ENCODE measurements at regions not wholly inside any gene's neighbourhood (a gene's known extent, or its start where the extent isn't known, plus 50 kb on each side); places are given as distances from the start of the nearest gene placed in this dataset.

DNA sequence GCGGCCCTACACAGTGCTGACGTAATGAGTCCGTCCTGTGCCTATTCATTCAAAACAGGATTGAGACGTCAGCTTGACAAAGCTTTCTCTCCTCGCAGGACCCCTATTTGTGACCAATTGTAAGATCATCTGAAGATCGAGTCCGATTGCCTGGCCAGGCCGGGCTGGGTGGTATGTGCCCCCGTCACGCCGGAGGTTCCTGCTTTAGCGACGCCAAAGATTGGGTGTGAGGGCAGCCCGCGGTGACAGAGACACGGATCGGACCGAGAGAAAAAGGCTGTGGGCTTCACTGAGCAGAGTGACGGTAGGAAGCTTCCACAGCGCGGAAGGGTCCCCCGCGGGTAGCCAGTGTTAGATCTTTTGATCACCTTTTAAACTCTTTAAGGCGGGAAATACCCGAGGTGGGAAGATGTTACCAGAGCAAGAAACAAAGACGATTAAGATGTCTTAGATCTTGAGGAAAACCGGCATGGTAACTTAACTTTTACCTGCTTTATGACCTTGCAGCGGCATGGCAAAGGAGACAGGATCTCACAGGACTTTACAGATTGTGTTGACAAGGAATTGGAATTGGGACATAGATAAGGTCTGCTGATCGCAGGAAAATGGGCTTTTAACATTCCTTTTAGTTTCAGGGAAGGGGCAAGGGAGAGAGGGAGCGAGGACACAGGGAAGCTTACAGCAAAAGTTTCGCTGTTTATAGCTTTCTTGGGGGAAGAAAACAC is 220.0 kb downstream of the METTL4 start:
- TF ChIP-seq POLR2A (IDR thresholded peaks at IDR 0.05; ENCODE audit: borderline replicate concordance, extremely low read depth, insufficient read depth, insufficient read length) (no peak), SP1 (IDR thresholded peaks at IDR 0.05; ENCODE audit: low read depth) (no peak), JUND (IDR thresholded peaks at IDR 0.05) (no peak), EZH2phosphoT487 (IDR thresholded peaks at IDR 0.05; ENCODE audit: borderline replicate concordance) (no peak), POLR2AphosphoS5 (IDR thresholded peaks at IDR 0.05; ENCODE audit: low read depth, low read length) (no peak), EZH2 (IDR thresholded peaks at IDR 0.05) (no peak), CEBPB (IDR thresholded peaks at IDR 0.05; ENCODE audit: low read depth) (no peak), ZFX (IDR thresholded peaks at IDR 0.05) (no peak)
- TF ChIP-seq, protein P1, sequence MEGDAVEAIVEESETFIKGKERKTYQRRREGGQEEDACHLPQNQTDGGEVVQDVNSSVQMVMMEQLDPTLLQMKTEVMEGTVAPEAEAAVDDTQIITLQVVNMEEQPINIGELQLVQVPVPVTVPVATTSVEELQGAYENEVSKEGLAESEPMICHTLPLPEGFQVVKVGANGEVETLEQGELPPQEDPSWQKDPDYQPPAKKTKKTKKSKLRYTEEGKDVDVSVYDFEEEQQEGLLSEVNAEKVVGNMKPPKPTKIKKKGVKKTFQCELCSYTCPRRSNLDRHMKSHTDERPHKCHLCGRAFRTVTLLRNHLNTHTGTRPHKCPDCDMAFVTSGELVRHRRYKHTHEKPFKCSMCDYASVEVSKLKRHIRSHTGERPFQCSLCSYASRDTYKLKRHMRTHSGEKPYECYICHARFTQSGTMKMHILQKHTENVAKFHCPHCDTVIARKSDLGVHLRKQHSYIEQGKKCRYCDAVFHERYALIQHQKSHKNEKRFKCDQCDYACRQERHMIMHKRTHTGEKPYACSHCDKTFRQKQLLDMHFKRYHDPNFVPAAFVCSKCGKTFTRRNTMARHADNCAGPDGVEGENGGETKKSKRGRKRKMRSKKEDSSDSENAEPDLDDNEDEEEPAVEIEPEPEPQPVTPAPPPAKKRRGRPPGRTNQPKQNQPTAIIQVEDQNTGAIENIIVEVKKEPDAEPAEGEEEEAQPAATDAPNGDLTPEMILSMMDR (IDR thresholded peaks at IDR 0.05 in 2 of 3, conservative IDR thresholded peaks at IDR 0.05 in 1 of 3; ENCODE audit: borderline replicate concordance in 1 of 3, insufficient read depth in 1 of 3, low read depth in 2 of 3, low read length in 2 of 3), result no peak
